ENCODE measurements at regions not wholly inside any gene's neighbourhood (a gene's known extent, or its start where the extent isn't known, plus 50 kb on each side); places are given as distances from the start of the nearest gene placed in this dataset.

DNA sequence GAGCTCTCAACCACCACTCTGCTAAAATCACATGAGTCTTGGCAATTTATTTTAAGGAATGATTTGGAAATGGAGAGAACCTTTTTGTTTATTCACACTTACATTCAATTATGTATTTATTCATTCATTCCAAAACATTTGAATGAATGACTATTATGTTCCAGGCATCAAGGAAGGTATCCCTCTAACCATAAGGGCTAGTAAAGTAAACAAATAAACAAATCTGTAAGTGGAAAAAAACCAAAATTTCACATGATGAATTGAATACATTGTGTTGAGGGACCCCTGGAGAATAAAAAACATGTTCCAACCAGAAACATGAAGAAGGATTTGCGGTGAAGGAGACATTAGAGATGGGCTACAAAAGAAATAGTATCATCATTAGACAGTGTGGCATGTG, 677.8 kb downstream of the TOX3 start:
- TF ChIP-seq ZNF567 (CRISPR knock-in tag; IDR thresholded peaks at IDR 0.05; ENCODE audit: borderline replicate concordance) (no peak), JUN (CRISPR knock-in tag; IDR thresholded peaks at IDR 0.05) (no peak), BHLHE40 (IDR thresholded peaks at IDR 0.05; ENCODE audit: low read length) (no peak), JUND (CRISPR knock-in tag; IDR thresholded peaks at IDR 0.05) (no peak), YY1 (IDR thresholded peaks at IDR 0.05; ENCODE audit: insufficient read depth, insufficient replicate concordance, low read depth, low read length) (no peak), EP300 (IDR thresholded peaks at IDR 0.05; ENCODE audit: low read depth in 2 of 2, low read length in 2 of 2) (no peak), EP300 (CRISPR knock-in tag; IDR thresholded peaks at IDR 0.05; ENCODE audit: borderline replicate concordance) (no peak), RAD21 (CRISPR knock-in tag; IDR thresholded peaks at IDR 0.05) (no peak), SRF (IDR thresholded peaks at IDR 0.05; ENCODE audit: low read depth, low read length) (no peak)
- TF ChIP-seq, protein P1, sequence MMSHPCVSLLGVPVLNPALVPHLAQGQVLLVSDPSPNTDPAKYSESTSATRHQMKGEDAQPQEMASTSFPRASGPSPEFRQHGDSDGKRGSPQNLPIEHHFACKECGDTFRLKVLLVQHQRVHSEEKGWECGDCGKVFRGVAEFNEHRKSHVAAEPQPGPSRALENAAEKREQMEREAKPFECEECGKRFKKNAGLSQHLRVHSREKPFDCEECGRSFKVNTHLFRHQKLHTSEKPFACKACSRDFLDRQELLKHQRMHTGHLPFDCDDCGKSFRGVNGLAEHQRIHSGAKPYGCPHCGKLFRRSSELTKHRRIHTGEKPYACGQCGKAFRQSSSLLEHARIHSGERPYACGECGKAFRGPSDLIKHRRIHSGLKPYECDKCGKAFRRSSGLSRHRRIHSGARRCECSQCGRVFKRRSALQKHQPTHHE (CRISPR knock-in tag; IDR thresholded peaks at IDR 0.05; ENCODE audit: borderline replicate concordance), result no peak
- TF ChIP-seq, protein P2, sequence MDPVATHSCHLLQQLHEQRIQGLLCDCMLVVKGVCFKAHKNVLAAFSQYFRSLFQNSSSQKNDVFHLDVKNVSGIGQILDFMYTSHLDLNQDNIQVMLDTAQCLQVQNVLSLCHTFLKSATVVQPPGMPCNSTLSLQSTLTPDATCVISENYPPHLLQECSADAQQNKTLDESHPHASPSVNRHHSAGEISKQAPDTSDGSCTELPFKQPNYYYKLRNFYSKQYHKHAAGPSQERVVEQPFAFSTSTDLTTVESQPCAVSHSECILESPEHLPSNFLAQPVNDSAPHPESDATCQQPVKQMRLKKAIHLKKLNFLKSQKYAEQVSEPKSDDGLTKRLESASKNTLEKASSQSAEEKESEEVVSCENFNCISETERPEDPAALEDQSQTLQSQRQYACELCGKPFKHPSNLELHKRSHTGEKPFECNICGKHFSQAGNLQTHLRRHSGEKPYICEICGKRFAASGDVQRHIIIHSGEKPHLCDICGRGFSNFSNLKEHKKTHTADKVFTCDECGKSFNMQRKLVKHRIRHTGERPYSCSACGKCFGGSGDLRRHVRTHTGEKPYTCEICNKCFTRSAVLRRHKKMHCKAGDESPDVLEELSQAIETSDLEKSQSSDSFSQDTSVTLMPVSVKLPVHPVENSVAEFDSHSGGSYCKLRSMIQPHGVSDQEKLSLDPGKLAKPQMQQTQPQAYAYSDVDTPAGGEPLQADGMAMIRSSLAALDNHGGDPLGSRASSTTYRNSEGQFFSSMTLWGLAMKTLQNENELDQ (CRISPR knock-in tag; IDR thresholded peaks at IDR 0.05; ENCODE audit: borderline replicate concordance), result no peak
- TF ChIP-seq, protein P3, sequence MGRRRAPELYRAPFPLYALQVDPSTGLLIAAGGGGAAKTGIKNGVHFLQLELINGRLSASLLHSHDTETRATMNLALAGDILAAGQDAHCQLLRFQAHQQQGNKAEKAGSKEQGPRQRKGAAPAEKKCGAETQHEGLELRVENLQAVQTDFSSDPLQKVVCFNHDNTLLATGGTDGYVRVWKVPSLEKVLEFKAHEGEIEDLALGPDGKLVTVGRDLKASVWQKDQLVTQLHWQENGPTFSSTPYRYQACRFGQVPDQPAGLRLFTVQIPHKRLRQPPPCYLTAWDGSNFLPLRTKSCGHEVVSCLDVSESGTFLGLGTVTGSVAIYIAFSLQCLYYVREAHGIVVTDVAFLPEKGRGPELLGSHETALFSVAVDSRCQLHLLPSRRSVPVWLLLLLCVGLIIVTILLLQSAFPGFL (CRISPR knock-in tag; IDR thresholded peaks at IDR 0.05), result no peak
- TF ChIP-seq, protein P4, sequence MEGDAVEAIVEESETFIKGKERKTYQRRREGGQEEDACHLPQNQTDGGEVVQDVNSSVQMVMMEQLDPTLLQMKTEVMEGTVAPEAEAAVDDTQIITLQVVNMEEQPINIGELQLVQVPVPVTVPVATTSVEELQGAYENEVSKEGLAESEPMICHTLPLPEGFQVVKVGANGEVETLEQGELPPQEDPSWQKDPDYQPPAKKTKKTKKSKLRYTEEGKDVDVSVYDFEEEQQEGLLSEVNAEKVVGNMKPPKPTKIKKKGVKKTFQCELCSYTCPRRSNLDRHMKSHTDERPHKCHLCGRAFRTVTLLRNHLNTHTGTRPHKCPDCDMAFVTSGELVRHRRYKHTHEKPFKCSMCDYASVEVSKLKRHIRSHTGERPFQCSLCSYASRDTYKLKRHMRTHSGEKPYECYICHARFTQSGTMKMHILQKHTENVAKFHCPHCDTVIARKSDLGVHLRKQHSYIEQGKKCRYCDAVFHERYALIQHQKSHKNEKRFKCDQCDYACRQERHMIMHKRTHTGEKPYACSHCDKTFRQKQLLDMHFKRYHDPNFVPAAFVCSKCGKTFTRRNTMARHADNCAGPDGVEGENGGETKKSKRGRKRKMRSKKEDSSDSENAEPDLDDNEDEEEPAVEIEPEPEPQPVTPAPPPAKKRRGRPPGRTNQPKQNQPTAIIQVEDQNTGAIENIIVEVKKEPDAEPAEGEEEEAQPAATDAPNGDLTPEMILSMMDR (CRISPR knock-in tag; IDR thresholded peaks at IDR 0.05), result no peak
- TF ChIP-seq, protein P5, sequence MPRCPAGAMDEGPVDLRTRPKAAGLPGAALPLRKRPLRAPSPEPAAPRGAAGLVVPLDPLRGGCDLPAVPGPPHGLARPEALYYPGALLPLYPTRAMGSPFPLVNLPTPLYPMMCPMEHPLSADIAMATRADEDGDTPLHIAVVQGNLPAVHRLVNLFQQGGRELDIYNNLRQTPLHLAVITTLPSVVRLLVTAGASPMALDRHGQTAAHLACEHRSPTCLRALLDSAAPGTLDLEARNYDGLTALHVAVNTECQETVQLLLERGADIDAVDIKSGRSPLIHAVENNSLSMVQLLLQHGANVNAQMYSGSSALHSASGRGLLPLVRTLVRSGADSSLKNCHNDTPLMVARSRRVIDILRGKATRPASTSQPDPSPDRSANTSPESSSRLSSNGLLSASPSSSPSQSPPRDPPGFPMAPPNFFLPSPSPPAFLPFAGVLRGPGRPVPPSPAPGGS (CRISPR knock-in tag; IDR thresholded peaks at IDR 0.05), result no peak
